H9 (cell line): ENCODE measurements at regions not wholly inside any gene's neighbourhood (a gene's known extent, or its start where the extent isn't known, plus 50 kb on each side); places are given as distances from the start of the nearest gene placed in this dataset.

Experiments used
- DNase-seq: peaks from one replicate; pipeline ENCODE4 v3.0.0-alpha.2; 2017
- H2AFZ ChIP-seq: one replicate; pipeline ENCODE4 v1.6.1; 2013; ENCODE audit warnings: mild to moderate bottlenecking, low read length, control low read depth, moderate library complexity
- H2AK5ac ChIP-seq: 2 replicates; pipeline ENCODE4 v1.6.1; 2013; ENCODE audit warnings: low read length, control low read depth, mixed read lengths; ENCODE audit not compliant: insufficient read length
- H2BK120ac ChIP-seq: one replicate; pipeline ENCODE4 v1.6.1; 2013; ENCODE audit warnings: low read depth, mild to moderate bottlenecking, low read length, control low read depth, inconsistent platforms; ENCODE audit not compliant: poor library complexity, severe bottlenecking
- H2BK12ac ChIP-seq: 2 replicates; pipeline ENCODE4 v1.6.1; 2013; ENCODE audit warnings: low read length, control low read depth, mixed read lengths, low read depth; ENCODE audit not compliant: insufficient read length
- H2BK15ac ChIP-seq: 2 replicates; pipeline ENCODE4 v1.6.1; 2013; ENCODE audit warnings: low read depth, low read length, control low read depth
- H2BK20ac ChIP-seq: one replicate; pipeline ENCODE4 v1.6.1; 2013; ENCODE audit warnings: low read depth, mild to moderate bottlenecking, low read length, control low read depth, inconsistent platforms; ENCODE audit not compliant: poor library complexity, severe bottlenecking
- H2BK5ac ChIP-seq: 2 replicates; pipeline ENCODE4 v1.6.1; 2013; ENCODE audit warnings: low read length, control low read depth, mixed read lengths; ENCODE audit not compliant: insufficient read length
- H3K14ac ChIP-seq: 2 replicates; pipeline ENCODE4 v1.6.1; 2013; ENCODE audit warnings: low read length, control low read depth; ENCODE audit not compliant: insufficient read depth
- H3K18ac ChIP-seq: 2 replicates; pipeline ENCODE4 v1.6.1; 2013; ENCODE audit warnings: low read depth, mild to moderate bottlenecking, mixed read lengths, low read length, control low read depth; ENCODE audit not compliant: insufficient read length
- H3K23ac ChIP-seq: 2 replicates; pipeline ENCODE4 v1.6.1; 2013; ENCODE audit warnings: low read length, control low read depth, mixed read lengths, low read depth; ENCODE audit not compliant: insufficient read length
- H3K23me2 ChIP-seq: 2 replicates; pipeline ENCODE4 v1.6.1; 2013; ENCODE audit warnings: low read depth, mild to moderate bottlenecking, mixed read lengths, low read length, control low read depth; ENCODE audit not compliant: insufficient read length, poor library complexity, severe bottlenecking
- H3K27ac ChIP-seq: 2 replicates; pipeline ENCODE4 v1.5.1; 2013; ENCODE audit warnings: low read length, control low read depth, mixed read lengths, low read depth; ENCODE audit not compliant: insufficient read length
- H3K27me3 ChIP-seq: 2 replicates; pipeline ENCODE4 v1.6.1; 2013; ENCODE audit warnings: low read length, control low read depth, inconsistent platforms; ENCODE audit not compliant: insufficient read depth
- H3K4ac ChIP-seq: 2 replicates; pipeline ENCODE4 v1.6.1; 2013; ENCODE audit warnings: low read depth, mild to moderate bottlenecking, control low read depth, inconsistent platforms, low read length, moderate library complexity
- H3K4me1 ChIP-seq: 2 replicates; pipeline ENCODE4 v1.6.1; 2013; ENCODE audit warnings: low read length, control low read depth, inconsistent platforms; ENCODE audit not compliant: insufficient read depth
- H3K4me2 ChIP-seq: 2 replicates; pipeline ENCODE4 v1.6.1; 2013; ENCODE audit warnings: low read length, control low read depth, mixed read lengths; ENCODE audit not compliant: insufficient read length, insufficient read depth
- H3K56ac ChIP-seq: 2 replicates; pipeline ENCODE4 v1.6.1; 2013; ENCODE audit warnings: low read depth, mild to moderate bottlenecking, mixed read lengths, low read length, control low read depth; ENCODE audit not compliant: insufficient read length
- H3K79me1 ChIP-seq: 2 replicates; pipeline ENCODE4 v1.6.1; 2013; ENCODE audit warnings: low read depth, mild to moderate bottlenecking, moderate library complexity, low read length, control low read depth, inconsistent platforms; ENCODE audit not compliant: insufficient read depth, poor library complexity, severe bottlenecking
- H3K79me2 ChIP-seq: 2 replicates; pipeline ENCODE4 v1.6.1; 2013; ENCODE audit warnings: low read length, control low read depth, inconsistent platforms; ENCODE audit not compliant: insufficient read depth
- H3K9ac ChIP-seq: 2 replicates; pipeline ENCODE4 v1.6.1; 2013; ENCODE audit warnings: low read length, control low read depth, mixed read lengths; ENCODE audit not compliant: insufficient read length; ENCODE audit errors: extremely low read depth
- H3K9me3 ChIP-seq: one replicate; pipeline ENCODE4 v1.6.1; 2013; ENCODE audit warnings: low read depth, low read length, inconsistent platforms; ENCODE audit not compliant: control insufficient read depth
- H3T11ph ChIP-seq: one replicate; pipeline ENCODE4 v1.6.1; 2013; ENCODE audit warnings: mild to moderate bottlenecking, low read length, control low read depth, inconsistent platforms
- H4K20me1 ChIP-seq: one replicate; pipeline ENCODE4 v1.6.1; 2013; ENCODE audit not compliant: control insufficient read depth, insufficient read length, insufficient read depth
- H4K5ac ChIP-seq: 2 replicates; pipeline ENCODE4 v1.6.1; 2013; ENCODE audit warnings: low read depth, mild to moderate bottlenecking, mixed read lengths, low read length, control low read depth; ENCODE audit not compliant: insufficient read length
- H4K8ac ChIP-seq: replicated peaks from 2 replicates; pipeline ENCODE4 v1.6.1; 2013; ENCODE audit warnings: low read length, control low read depth, mixed read lengths, low read depth; ENCODE audit not compliant: insufficient read length
- H4K91ac ChIP-seq: 2 replicates; pipeline ENCODE4 v1.6.1; 2013; ENCODE audit warnings: low read depth, mild to moderate bottlenecking, moderate library complexity, mixed read lengths, low read length, control low read depth; ENCODE audit not compliant: insufficient read length
- H3K27ac Mint-ChIP-seq, 3 experiments: 2 replicates in 2 of 3; 3 replicates in 1 of 3; pipeline ENCODE4 v1.8.0; 2020 to 2021; ENCODE audit warnings: mixed read lengths in 3 of 3, mild to moderate bottlenecking in 1 of 3, moderate library complexity in 1 of 3
- H3K27me3 Mint-ChIP-seq: 2 replicates; pipeline ENCODE4 v1.8.0; 2021; ENCODE audit warnings: low read depth, mild to moderate bottlenecking, moderate library complexity, mixed read lengths
- H3K36me3 Mint-ChIP-seq, 3 experiments: 2 replicates in 2 of 3; 3 replicates in 1 of 3; pipeline ENCODE4 v1.8.0; 2020 to 2021; ENCODE audit warnings: low read depth in 3 of 3, mixed read lengths in 3 of 3; ENCODE audit not compliant: insufficient read depth in 1 of 3
- H3K4me1 Mint-ChIP-seq, 2 experiments: 2 replicates each; pipeline ENCODE4 v1.8.0; 2020; ENCODE audit warnings: mixed read lengths in 2 of 2
- H3K4me3 Mint-ChIP-seq, 2 experiments: 2 replicates in 1 of 2; 3 replicates in 1 of 2; pipeline ENCODE4 v1.8.0; 2020 to 2021; ENCODE audit warnings: mild to moderate bottlenecking in 2 of 2, mixed read lengths in 2 of 2, moderate library complexity in 1 of 2
- H3K9me3 Mint-ChIP-seq, 2 experiments: 2 replicates in 1 of 2; 3 replicates in 1 of 2; pipeline ENCODE4 v1.8.0; 2020; ENCODE audit warnings: mild to moderate bottlenecking in 2 of 2, mixed read lengths in 2 of 2, moderate library complexity in 1 of 2
- CTCF ChIP-seq: fragments of 200-600 bp; sonication (generic); conservative IDR thresholded peaks from 3 replicates; pipeline ENCODE4 v1.8.0; 2021; ENCODE audit warnings: antibody characterized with exemption, mild to moderate bottlenecking
- WGBS: extraction: QIAGEN DNeasy Blood & Tissue Kit; methylation state at CpG from one replicate; pipeline ENCODE4 v1.1.7; 2013; ENCODE audit warnings: missing lambda C conversion rate, low lambda C conversion rate, mixed read lengths; ENCODE audit not compliant: insufficient read length; ENCODE audit errors: extremely low coverage; 5-methylcytosine and 5-hydroxymethylcytosine counted together

- Histone ChIP-seq H3K14ac (no peak overlapping the region), H3K23me2 (no peaks in the 10 kb centered on the region), H3K9me3 (no peaks in the 10 kb centered on the region), H4K91ac (no peak overlapping the region), H3K4me2 (no peak overlapping the region), H4K8ac (no peak overlapping the region), H4K5ac (no peak overlapping the region), H3K27me3 (no peaks in the 10 kb centered on the region), H3K56ac (no peak overlapping the region), H3K27ac (no peak overlapping the region), H3K23ac (no peak overlapping the region), H3K18ac (no peak overlapping the region), H2AK5ac (no peak overlapping the region), H2AFZ (no peak overlapping the region), H4K20me1 (no peaks in the 10 kb centered on the region), H2BK120ac (no peak overlapping the region), H2BK5ac (no peak overlapping the region), H3K79me2 (no peaks in the 10 kb centered on the region), H2BK20ac (no peak overlapping the region), H3K4me1 (peaks cover 4% of the 10 kb centered on the region; the same call in 1 of the 2 replicates), H3T11ph (no peak overlapping the region), H2BK12ac (no peak overlapping the region), H3K9ac (no peak overlapping the region), H3K79me1 (no peaks in the 10 kb centered on the region), H3K4ac (no peak overlapping the region), H2BK15ac (no peak overlapping the region)
- Mint-ChIP-seq H3K9me3 (no peaks in the 10 kb centered on the region), H3K4me1 (peaks cover 6 to 13% of the 10 kb centered on the region in 2 experiments; a peak in 2 of 4 replicates), H3K27ac (no peak overlapping the region), H3K36me3 (no peaks in the 10 kb centered on the region), H3K4me3 (no peak overlapping the region), H3K27me3 (peaks cover 10% of the 10 kb centered on the region)
- no peak for DNase-seq
- no CpG with 5 or more reads among the region's 2 CpGs for WGBS
- TF ChIP-seq CTCF = no peak
Measured at GRCh38 chr4:53917729-53918128, 146.7 kb downstream of the CHIC2 start.
